K562 (cell line): ENCODE measurements at regions not wholly inside any gene's neighbourhood (a gene's known extent, or its start where the extent isn't known, plus 50 kb on each side); places are given as distances from the start of the nearest gene placed in this dataset.

Experiments
- EP300 ChIP-seq: IDR thresholded peaks from 2 replicates; pipeline ENCODE4 v1.6.1; 2012; ENCODE audit warnings: low read length, improper control_type of control experiment
- POU5F1 ChIP-seq: fragments of 150-350 bp; IDR thresholded peaks from 2 replicates; pipeline ENCODE4 v1.6.1; 2014; ENCODE audit warnings: borderline replicate concordance, low read length, low read depth, mild to moderate bottlenecking; ENCODE audit not compliant: partially characterized antibody
- TARDBP ChIP-seq: fragments of 450-650 bp; IDR thresholded peaks from 2 replicates; pipeline ENCODE4 v1.6.1; 2016

- TF ChIP-seq EP300, result no peak
- TF ChIP-seq POU5F1, result no peak
- no peak for TF ChIP-seq TARDBP
Observed at GRCh38 chr1:30452170-30452569, 271.2 kb downstream of the MATN1 start.
